ENCODE measurements at regions not wholly inside any gene's neighbourhood (a gene's known extent, or its start where the extent isn't known, plus 50 kb on each side); places are given as distances from the start of the nearest gene placed in this dataset.
"Not testable (repeated sequence)": the region's sequence is repeated elsewhere in the genome, so short reads cannot be mapped to it uniquely, and the experiment has no call there.

- H3K4me3 ChIP-seq (ENCODE audit: low read depth, low read length), result no peak overlapping the region
- no peak for DNase-seq
- no peaks in the 10 kb centered on the region for H3K36me3 ChIP-seq (replicated peaks)
- H3K27ac ChIP-seq, result no peak overlapping the region
- no peaks in the 10 kb centered on the region for H3K27me3 ChIP-seq (replicated peaks)
- no peak for TF ChIP-seq CTCF (IDR thresholded peaks at IDR 0.05; ENCODE audit: low read depth, low read length, missing control alignments)
- in situ Hi-C loops (cut with HindIII; ENCODE audit: low pct_ligation_motif_present, low sequenced_read_pairs), result no loop called here
These were observed 114.1 kb upstream of the SGK1 start for GRCh38 chr6:134432036-134432435.

GRCh38 chr6:134431421-134431859, 113.5 kb upstream of the SGK1 start:
- H3K27me3 ChIP-seq (replicated peaks), result no peaks in the 10 kb centered on the region
- no peak overlapping the region for H3K4me3 ChIP-seq (ENCODE audit: low read depth, low read length)
- no peak for DNase-seq
- H3K27ac ChIP-seq, result no peak overlapping the region
- no peak for TF ChIP-seq CTCF (IDR thresholded peaks at IDR 0.05; ENCODE audit: low read depth, low read length, missing control alignments)
- H3K36me3 ChIP-seq (replicated peaks), result no peaks in the 10 kb centered on the region
- in situ Hi-C loops (cut with HindIII; ENCODE audit: low pct_ligation_motif_present, low sequenced_read_pairs), result no loop called here

DNA sequence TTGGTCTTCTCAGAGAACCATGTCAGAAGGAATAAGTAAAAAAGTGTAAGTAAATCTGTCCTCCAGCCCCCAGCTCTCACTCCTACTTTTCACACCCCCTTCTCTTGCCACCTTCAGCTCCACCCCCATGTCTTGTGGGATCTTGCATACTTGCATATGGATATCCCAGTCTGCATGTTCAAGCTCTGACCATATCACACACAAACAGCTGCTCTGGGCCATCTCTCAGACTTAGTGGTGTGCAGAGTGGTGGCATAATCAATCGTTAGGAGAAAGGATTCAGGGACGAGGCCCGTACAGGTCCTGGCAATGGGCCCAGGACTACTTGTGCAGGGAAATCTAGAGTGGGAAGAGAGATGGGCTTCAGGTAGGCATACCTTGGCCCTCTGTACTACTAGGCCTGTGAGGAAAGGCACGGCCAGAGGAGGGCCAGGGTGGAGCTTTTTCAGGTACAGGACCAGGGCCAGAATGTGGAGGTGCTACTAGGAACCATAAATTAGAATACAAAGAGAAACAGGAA, 112.0 kb upstream of the SGK1 start:
- H3K36me3 ChIP-seq (replicated peaks), result no peaks in the 10 kb centered on the region
- in situ Hi-C loops (cut with HindIII; ENCODE audit: low pct_ligation_motif_present, low sequenced_read_pairs), result no loop called here
- H3K27me3 ChIP-seq (replicated peaks), result no peaks in the 10 kb centered on the region
- no peak overlapping the region for H3K27ac ChIP-seq
- TF ChIP-seq CTCF (IDR thresholded peaks at IDR 0.05; ENCODE audit: low read depth, low read length, missing control alignments), result no peak
- no peak for DNase-seq
- no peak overlapping the region for H3K4me3 ChIP-seq (ENCODE audit: low read depth, low read length)

DNA sequence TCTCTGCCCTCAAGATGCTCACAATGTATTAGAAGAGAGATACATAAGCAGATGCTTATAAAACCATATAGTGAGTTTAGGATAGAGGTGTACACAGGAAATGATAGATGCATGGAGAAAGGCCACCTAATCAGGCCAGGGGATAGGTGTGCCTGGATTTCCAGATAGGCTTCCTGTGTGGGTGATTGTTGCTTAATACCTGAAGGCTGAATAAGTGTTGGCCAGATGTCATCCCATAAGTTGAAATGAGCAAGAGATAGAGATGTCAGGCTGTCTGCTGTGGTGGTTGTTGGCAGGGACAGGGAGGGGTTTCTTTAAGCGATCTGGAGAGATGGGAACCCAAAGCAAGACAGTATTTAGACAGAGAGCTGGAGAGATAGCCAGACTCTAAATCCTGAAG, 109.8 kb upstream of the SGK1 start:
- DNase-seq, result peak; percentile 9
- Histone ChIP-seq H3K4me3 (ENCODE audit: low read depth, low read length) (no peak overlapping the region), H3K27ac (no peak overlapping the region), H3K27me3 (replicated peaks) (no peaks in the 10 kb centered on the region), H3K36me3 (replicated peaks) (no peaks in the 10 kb centered on the region)
- in situ Hi-C loops (cut with HindIII; ENCODE audit: low pct_ligation_motif_present, low sequenced_read_pairs), result no loop called here
- TF ChIP-seq CTCF (IDR thresholded peaks at IDR 0.05; ENCODE audit: low read depth, low read length, missing control alignments), result no peak

DNA sequence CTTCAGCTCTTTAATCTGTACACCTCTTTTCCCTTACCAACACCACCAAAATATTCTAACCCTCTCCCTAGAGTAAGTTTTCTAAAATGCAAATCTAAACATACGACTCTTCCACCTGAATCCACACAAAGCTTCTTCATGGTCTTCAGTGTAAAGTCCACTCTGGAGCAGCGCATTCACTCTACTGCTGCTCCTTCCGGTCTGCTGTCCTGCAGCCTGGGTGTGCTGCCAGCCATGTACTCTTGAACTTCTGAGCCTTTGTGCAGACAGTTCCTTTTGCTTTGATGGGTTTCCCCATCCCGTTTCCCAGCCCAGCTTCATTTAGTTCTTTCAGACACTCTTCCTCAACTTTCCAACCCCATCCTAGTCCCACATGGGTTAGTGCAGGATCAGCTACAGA, 108.7 kb upstream of the SGK1 start:
- Histone ChIP-seq H3K36me3 (replicated peaks) (no peaks in the 10 kb centered on the region), H3K27ac (no peak overlapping the region), H3K27me3 (replicated peaks) (no peaks in the 10 kb centered on the region), H3K4me3 (ENCODE audit: low read depth, low read length) (no peak overlapping the region)
- TF ChIP-seq CTCF (IDR thresholded peaks at IDR 0.05; ENCODE audit: low read depth, low read length, missing control alignments), result no peak
- DNase-seq, result no peak
- in situ Hi-C loops (cut with HindIII; ENCODE audit: low pct_ligation_motif_present, low sequenced_read_pairs), result no loop called here

DNA sequence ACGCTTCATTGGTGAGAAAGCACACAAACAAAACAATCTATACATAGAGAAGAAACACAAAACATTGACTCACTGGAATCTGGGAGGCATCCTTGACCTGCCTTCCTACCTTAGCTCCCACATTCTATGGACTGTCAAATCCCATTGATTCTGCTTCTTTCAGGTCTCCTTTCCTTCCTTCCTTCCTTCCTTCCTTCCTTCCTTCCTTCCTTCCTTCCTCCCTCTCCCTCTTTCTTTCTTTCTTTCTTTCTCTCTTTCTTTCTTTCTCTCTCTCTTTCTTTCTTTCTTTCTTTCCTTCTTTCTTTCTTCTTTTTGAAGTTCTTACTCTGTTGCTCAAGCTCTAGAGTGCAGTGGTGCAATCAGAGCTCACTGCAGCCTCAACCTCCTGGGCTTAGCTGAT, 108.0 kb upstream of the SGK1 start:
- DNase-seq; H3K27me3 ChIP-seq (replicated peaks); H3K36me3 ChIP-seq (replicated peaks); in situ Hi-C loops (cut with HindIII; ENCODE audit: low pct_ligation_motif_present, low sequenced_read_pairs); H3K4me3 ChIP-seq (ENCODE audit: low read depth, low read length): not testable (repeated sequence)
- peak overlapping the region; percentile 96 for H3K27ac ChIP-seq
